Neural cell (in vitro differentiated cells): ENCODE measurements at regions not wholly inside any gene's neighbourhood (a gene's known extent, or its start where the extent isn't known, plus 50 kb on each side); places are given as distances from the start of the nearest gene placed in this dataset.

ENCODE experiments used
- CTCF ChIP-seq: fragments of 450-650 bp; IDR thresholded peaks from 2 replicates; pipeline ENCODE4 v1.5.1; 2014; ENCODE audit warnings: antibody characterized with exemption, mild to moderate bottlenecking, moderate library complexity; ENCODE audit not compliant: poor library complexity, severe bottlenecking
- EP300 ChIP-seq: fragments of 450-650 bp; conservative IDR thresholded peaks from 2 replicates; pipeline ENCODE4 v1.6.1; 2014; ENCODE audit warnings: antibody characterized with exemption, mild to moderate bottlenecking, moderate library complexity; ENCODE audit not compliant: poor library complexity, severe bottlenecking
- EZH2 ChIP-seq: fragments of 200-600, 300-800 bp; shearing (Covaris generic), sonication (generic); IDR thresholded peaks from 2 replicates; pipeline ENCODE4 v1.6.1; 2014; ENCODE audit warnings: antibody characterized with exemption, low read length, borderline replicate concordance, mild to moderate bottlenecking; ENCODE audit not compliant: insufficient read depth, poor library complexity, severe bottlenecking
- MXI1 ChIP-seq: fragments of 450-650 bp; conservative IDR thresholded peaks from 2 replicates; pipeline ENCODE4 v1.6.1; 2014; ENCODE audit warnings: antibody characterized with exemption, mild to moderate bottlenecking; ENCODE audit not compliant: poor library complexity, severe bottlenecking
- POLR2AphosphoS5 ChIP-seq: IDR thresholded peaks from 2 replicates; pipeline ENCODE4 v1.6.1; 2012
- RAD21 ChIP-seq: fragments of 450-650 bp; conservative IDR thresholded peaks from 2 replicates; pipeline ENCODE4 v1.6.1; 2014; ENCODE audit warnings: antibody characterized with exemption, mild to moderate bottlenecking, moderate library complexity
- REST ChIP-seq: IDR thresholded peaks from 2 replicates; pipeline ENCODE4 v1.6.1; 2012; ENCODE audit warnings: borderline replicate concordance
- TAF1 ChIP-seq: IDR thresholded peaks from 2 replicates; pipeline ENCODE4 v1.6.1; 2012; ENCODE audit warnings: low read depth

- TF ChIP-seq CTCF (no peak), RAD21 (no peak), EZH2 (no peak), MXI1 (no peak), REST (no peak), POLR2AphosphoS5 (no peak), EP300 (no peak), TAF1 (no peak)
Observed at GRCh38 chr4:103372002-103372558, 173.9 kb upstream of the CENPE start.
